ENCODE measurements at regions not wholly inside any gene's neighbourhood (a gene's known extent, or its start where the extent isn't known, plus 50 kb on each side); places are given as distances from the start of the nearest gene placed in this dataset.

DNA sequence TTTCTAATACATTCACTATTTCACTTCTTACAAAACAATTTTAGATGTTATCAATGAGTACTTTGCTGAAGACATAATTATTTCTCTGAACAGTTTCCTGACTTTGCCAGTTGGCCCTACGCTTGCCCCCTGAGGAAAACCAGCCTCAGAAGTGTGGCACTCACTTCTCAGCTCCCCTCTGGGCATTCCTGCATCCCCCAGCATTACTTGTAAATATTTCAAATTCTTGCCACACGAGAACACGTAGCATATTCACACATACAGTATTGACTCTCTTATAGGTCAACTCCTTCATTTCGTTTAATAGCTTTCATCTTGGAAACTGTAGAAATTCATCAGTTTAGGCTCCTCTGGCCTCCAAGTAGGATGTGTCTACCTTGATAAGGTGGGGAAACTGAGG is 65.2 kb downstream of the OTX2 start:
- no peaks in the 10 kb centered on the region for H3K9me2 ChIP-seq (replicated peaks; ENCODE audit: insufficient read depth)
- no peaks in the 10 kb centered on the region for H3K27me3 ChIP-seq
- 58% methylated on average over 4 of the region's 4 CpGs for WGBS (ENCODE audit: low lambda C conversion rate, missing lambda C conversion rate)
- no peak for TF ChIP-seq EZH2phosphoT487 (IDR thresholded peaks at IDR 0.05; ENCODE audit: low read depth, severe bottlenecking, unreplicated experiment)
- TF ChIP-seq, protein P1, sequence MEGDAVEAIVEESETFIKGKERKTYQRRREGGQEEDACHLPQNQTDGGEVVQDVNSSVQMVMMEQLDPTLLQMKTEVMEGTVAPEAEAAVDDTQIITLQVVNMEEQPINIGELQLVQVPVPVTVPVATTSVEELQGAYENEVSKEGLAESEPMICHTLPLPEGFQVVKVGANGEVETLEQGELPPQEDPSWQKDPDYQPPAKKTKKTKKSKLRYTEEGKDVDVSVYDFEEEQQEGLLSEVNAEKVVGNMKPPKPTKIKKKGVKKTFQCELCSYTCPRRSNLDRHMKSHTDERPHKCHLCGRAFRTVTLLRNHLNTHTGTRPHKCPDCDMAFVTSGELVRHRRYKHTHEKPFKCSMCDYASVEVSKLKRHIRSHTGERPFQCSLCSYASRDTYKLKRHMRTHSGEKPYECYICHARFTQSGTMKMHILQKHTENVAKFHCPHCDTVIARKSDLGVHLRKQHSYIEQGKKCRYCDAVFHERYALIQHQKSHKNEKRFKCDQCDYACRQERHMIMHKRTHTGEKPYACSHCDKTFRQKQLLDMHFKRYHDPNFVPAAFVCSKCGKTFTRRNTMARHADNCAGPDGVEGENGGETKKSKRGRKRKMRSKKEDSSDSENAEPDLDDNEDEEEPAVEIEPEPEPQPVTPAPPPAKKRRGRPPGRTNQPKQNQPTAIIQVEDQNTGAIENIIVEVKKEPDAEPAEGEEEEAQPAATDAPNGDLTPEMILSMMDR (IDR thresholded peaks at IDR 0.05; ENCODE audit: poor library complexity) = no peak
- TF ChIP-seq EZH2 (IDR thresholded peaks at IDR 0.05; ENCODE audit: borderline replicate concordance) = no peak
- no peaks in the 10 kb centered on the region for H4K20me1 ChIP-seq (ENCODE audit: insufficient read depth, poor library complexity, severe bottlenecking)
- H2AFZ ChIP-seq = no peak overlapping the region
- H3K4me3 ChIP-seq = no peak overlapping the region
- no peak overlapping the region for H3K27ac ChIP-seq
- no peaks in the 10 kb centered on the region for H3K79me2 ChIP-seq
- no peaks in the 10 kb centered on the region for H3K36me3 ChIP-seq (replicated peaks; ENCODE audit: insufficient read depth, low read depth)
- no peak for DNase-seq (ENCODE audit: low spot score)
- no peaks in the 10 kb centered on the region for H3K9me3 ChIP-seq (ENCODE audit: low read depth)
- no peaks in the 10 kb centered on the region for H3K4me1 ChIP-seq (ENCODE audit: insufficient read depth)
- no peak overlapping the region for H3K4me2 ChIP-seq

- no peak overlapping the region for H3K4me2 ChIP-seq
- no peaks in the 10 kb centered on the region for H3K36me3 ChIP-seq (replicated peaks; ENCODE audit: insufficient read depth, low read depth)
- no peaks in the 10 kb centered on the region for H3K4me1 ChIP-seq (ENCODE audit: insufficient read depth)
- TF ChIP-seq EZH2 (IDR thresholded peaks at IDR 0.05; ENCODE audit: borderline replicate concordance) (no peak), EZH2phosphoT487 (IDR thresholded peaks at IDR 0.05; ENCODE audit: low read depth, severe bottlenecking, unreplicated experiment) (no peak)
- TF ChIP-seq, protein P1 (IDR thresholded peaks at IDR 0.05; ENCODE audit: poor library complexity) = no peak
- H4K20me1 ChIP-seq (ENCODE audit: insufficient read depth, poor library complexity, severe bottlenecking) = no peaks in the 10 kb centered on the region
- H3K4me3 ChIP-seq = no peak overlapping the region
- 22% methylated on average over 3 of the region's 3 CpGs for WGBS (ENCODE audit: low lambda C conversion rate, missing lambda C conversion rate)
- H2AFZ ChIP-seq = no peak overlapping the region
- H3K9me2 ChIP-seq (replicated peaks; ENCODE audit: insufficient read depth) = no peaks in the 10 kb centered on the region
- no peak for DNase-seq (ENCODE audit: low spot score)
- H3K9me3 ChIP-seq (ENCODE audit: low read depth) = no peaks in the 10 kb centered on the region
- H3K27me3 ChIP-seq = no peaks in the 10 kb centered on the region
- H3K27ac ChIP-seq = no peak overlapping the region
- no peaks in the 10 kb centered on the region for H3K79me2 ChIP-seq
These were observed 66.3 kb downstream of the OTX2 start for GRCh38 chr14:56744016-56744415.

DNA sequence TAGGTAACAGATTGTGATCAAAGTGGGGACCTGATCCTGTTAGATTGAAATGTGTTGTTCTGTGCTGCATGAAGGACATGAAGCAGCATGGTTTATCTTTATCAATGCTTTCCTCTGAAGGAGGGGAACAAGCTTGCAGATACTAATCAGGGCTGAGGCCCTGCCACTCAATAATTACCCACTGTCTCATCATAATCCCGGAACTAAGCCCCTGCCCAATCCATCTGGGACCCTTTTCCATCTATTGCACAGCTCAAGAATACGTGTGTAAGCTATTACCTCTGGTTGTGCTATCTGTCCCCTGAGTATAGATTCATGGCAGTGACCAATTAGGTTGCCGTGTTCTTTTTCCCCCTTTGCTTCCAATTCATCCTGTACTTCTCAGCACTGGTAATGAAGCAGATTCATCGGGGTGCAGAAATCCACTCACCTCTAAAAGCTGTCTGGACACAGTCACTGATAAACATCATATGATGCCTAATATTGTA is 67.8 kb downstream of the OTX2 start:
- Histone ChIP-seq H3K36me3 (replicated peaks; ENCODE audit: insufficient read depth, low read depth) (no peaks in the 10 kb centered on the region), H4K20me1 (ENCODE audit: insufficient read depth, poor library complexity, severe bottlenecking) (no peaks in the 10 kb centered on the region), H3K9me2 (replicated peaks; ENCODE audit: insufficient read depth) (no peaks in the 10 kb centered on the region), H3K9me3 (ENCODE audit: low read depth) (no peaks in the 10 kb centered on the region), H2AFZ (no peak overlapping the region), H3K4me2 (no peak overlapping the region), H3K27me3 (no peaks in the 10 kb centered on the region), H3K79me2 (no peaks in the 10 kb centered on the region), H3K4me1 (ENCODE audit: insufficient read depth) (no peaks in the 10 kb centered on the region), H3K4me3 (no peak overlapping the region), H3K27ac (no peak overlapping the region)
- no peak for DNase-seq (ENCODE audit: low spot score)
- TF ChIP-seq EZH2phosphoT487 (IDR thresholded peaks at IDR 0.05; ENCODE audit: low read depth, severe bottlenecking, unreplicated experiment) (no peak), EZH2 (IDR thresholded peaks at IDR 0.05; ENCODE audit: borderline replicate concordance) (no peak)
- TF ChIP-seq, protein P1 (IDR thresholded peaks at IDR 0.05; ENCODE audit: poor library complexity) = no peak
- 75% methylated on average over 4 of the region's 4 CpGs for WGBS (ENCODE audit: low lambda C conversion rate, missing lambda C conversion rate)

GRCh38 chr14:56741325-56741724 is 69.0 kb downstream of the OTX2 start:
- H3K79me2 ChIP-seq = no peaks in the 10 kb centered on the region
- H3K4me2 ChIP-seq = no peak overlapping the region
- H3K9me2 ChIP-seq (replicated peaks; ENCODE audit: insufficient read depth) = no peaks in the 10 kb centered on the region
- H3K4me3 ChIP-seq = no peak overlapping the region
- H2AFZ ChIP-seq = no peak overlapping the region
- H3K27ac ChIP-seq = no peak overlapping the region
- no peaks in the 10 kb centered on the region for H3K9me3 ChIP-seq (ENCODE audit: low read depth)
- H3K4me1 ChIP-seq (ENCODE audit: insufficient read depth) = no peaks in the 10 kb centered on the region
- TF ChIP-seq, protein P1 (IDR thresholded peaks at IDR 0.05; ENCODE audit: poor library complexity) = no peak
- TF ChIP-seq EZH2 (IDR thresholded peaks at IDR 0.05; ENCODE audit: borderline replicate concordance) (no peak), EZH2phosphoT487 (IDR thresholded peaks at IDR 0.05; ENCODE audit: low read depth, severe bottlenecking, unreplicated experiment) (no peak)
- WGBS (ENCODE audit: low lambda C conversion rate, missing lambda C conversion rate) = 93% methylated on average over 7 of the region's 7 CpGs
- DNase-seq (ENCODE audit: low spot score) = no peak
- no peaks in the 10 kb centered on the region for H3K36me3 ChIP-seq (replicated peaks; ENCODE audit: insufficient read depth, low read depth)
- H4K20me1 ChIP-seq (ENCODE audit: insufficient read depth, poor library complexity, severe bottlenecking) = no peaks in the 10 kb centered on the region
- no peaks in the 10 kb centered on the region for H3K27me3 ChIP-seq

Data from hepatocyte (in vitro differentiated cells).